ENCODE measurements at regions not wholly inside any gene's neighbourhood (a gene's known extent, or its start where the extent isn't known, plus 50 kb on each side); places are given as distances from the start of the nearest gene placed in this dataset.

DNA sequence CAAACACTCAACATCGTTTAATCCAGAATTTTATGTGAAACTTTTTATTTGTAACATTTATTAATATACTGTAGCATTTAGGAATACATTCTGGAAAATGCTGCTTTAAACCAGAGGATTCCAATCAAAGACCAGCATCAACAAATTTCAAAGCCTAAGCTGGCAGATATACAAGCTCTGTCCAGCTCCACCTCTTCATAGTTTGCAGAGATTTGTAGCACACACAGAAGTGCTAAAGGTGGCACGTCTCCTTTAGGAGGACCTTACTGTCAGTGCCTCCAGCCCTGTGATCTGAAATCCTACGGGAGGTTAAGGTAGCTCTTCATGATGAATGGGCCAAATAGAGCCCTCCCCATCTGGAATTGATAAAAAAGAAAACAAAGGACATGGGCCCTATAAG is 329.7 kb upstream of the NECTIN3 start:
- no peaks in the 10 kb centered on the region for H3K4me1 ChIP-seq (ENCODE audit: insufficient read depth, low read length, poor library complexity, severe bottlenecking)
- no peak overlapping the region for H3K4me3 ChIP-seq (ENCODE audit: low read depth, low read length, poor library complexity, severe bottlenecking)
- no peak for TF ChIP-seq EZH2phosphoT487 (IDR thresholded peaks at IDR 0.05; ENCODE audit: borderline replicate concordance, low read depth, low read length)
- TF ChIP-seq, protein P1, sequence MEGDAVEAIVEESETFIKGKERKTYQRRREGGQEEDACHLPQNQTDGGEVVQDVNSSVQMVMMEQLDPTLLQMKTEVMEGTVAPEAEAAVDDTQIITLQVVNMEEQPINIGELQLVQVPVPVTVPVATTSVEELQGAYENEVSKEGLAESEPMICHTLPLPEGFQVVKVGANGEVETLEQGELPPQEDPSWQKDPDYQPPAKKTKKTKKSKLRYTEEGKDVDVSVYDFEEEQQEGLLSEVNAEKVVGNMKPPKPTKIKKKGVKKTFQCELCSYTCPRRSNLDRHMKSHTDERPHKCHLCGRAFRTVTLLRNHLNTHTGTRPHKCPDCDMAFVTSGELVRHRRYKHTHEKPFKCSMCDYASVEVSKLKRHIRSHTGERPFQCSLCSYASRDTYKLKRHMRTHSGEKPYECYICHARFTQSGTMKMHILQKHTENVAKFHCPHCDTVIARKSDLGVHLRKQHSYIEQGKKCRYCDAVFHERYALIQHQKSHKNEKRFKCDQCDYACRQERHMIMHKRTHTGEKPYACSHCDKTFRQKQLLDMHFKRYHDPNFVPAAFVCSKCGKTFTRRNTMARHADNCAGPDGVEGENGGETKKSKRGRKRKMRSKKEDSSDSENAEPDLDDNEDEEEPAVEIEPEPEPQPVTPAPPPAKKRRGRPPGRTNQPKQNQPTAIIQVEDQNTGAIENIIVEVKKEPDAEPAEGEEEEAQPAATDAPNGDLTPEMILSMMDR (conservative IDR thresholded peaks at IDR 0.05; ENCODE audit: low read length) = no peak
- H3K79me2 ChIP-seq (ENCODE audit: insufficient read depth, low read depth, low read length) = no peaks in the 10 kb centered on the region
- H4K20me1 ChIP-seq (ENCODE audit: insufficient read depth, low read length) = no peaks in the 10 kb centered on the region
- CTCF ChIA-PET (ENCODE audit: unreplicated experiment) = no interaction called here
- H3K36me3 ChIP-seq (ENCODE audit: insufficient read depth, low read length) = no peaks in the 10 kb centered on the region
- H3K9me2 ChIP-seq (ENCODE audit: insufficient read depth, low read length) = no peaks in the 10 kb centered on the region
- no peak overlapping the region for H2AFZ ChIP-seq (ENCODE audit: low read length)
- no peak overlapping the region for H3K4me2 ChIP-seq (ENCODE audit: low read length)
- H3K27ac ChIP-seq (ENCODE audit: low read depth, low read length, poor library complexity, severe bottlenecking) = no peak overlapping the region
- intact Hi-C loops (cut with micrococcal nuclease; ENCODE audit: unreplicated experiment) = no loop called here
- no TSS peak for BruUV-seq (replicated peaks)
- no peaks in the 10 kb centered on the region for H3K9me3 ChIP-seq (ENCODE audit: low read length)
- DNase-seq (ENCODE audit: low spot score) = no peak
- POLR2A ChIA-PET = interaction anchor here (0.5 kb wide), 1 partner anchor 521 kb away, joined by 3 read pairs; no protein-coding TSS in a partner anchor

DNA sequence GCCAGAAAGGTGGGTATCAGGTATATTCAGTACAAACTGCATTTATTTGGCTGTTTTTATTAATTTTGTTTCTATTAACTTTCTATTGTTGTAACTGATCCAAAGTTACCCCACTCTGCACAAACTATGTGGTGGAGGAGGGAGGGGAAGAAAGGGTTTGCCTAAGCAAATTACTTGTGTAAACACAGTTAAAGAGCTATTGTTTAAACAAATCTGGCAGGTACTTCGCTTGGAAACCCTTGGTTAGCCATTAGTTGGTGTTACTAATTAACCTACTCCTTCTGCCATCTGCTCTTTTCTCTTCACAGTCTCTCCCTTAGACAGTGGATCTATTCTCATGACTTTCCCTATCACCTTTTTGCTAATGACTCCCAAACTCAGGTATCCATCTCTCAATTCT is 328.4 kb upstream of the NECTIN3 start:
- no peaks in the 10 kb centered on the region for H3K9me2 ChIP-seq (ENCODE audit: insufficient read depth, low read length)
- no peaks in the 10 kb centered on the region for H4K20me1 ChIP-seq (ENCODE audit: insufficient read depth, low read length)
- H3K36me3 ChIP-seq (ENCODE audit: insufficient read depth, low read length) = no peaks in the 10 kb centered on the region
- no TSS peak for BruUV-seq (replicated peaks)
- no peak for TF ChIP-seq EZH2phosphoT487 (IDR thresholded peaks at IDR 0.05; ENCODE audit: borderline replicate concordance, low read depth, low read length)
- TF ChIP-seq, protein P1 (conservative IDR thresholded peaks at IDR 0.05; ENCODE audit: low read length) = no peak
- ChIA-PET CTCF (ENCODE audit: unreplicated experiment) (no interaction called here), POLR2A (interaction anchor here (1.5 to 1.6 kb wide), 3 partner anchors 12 to 22 kb away, joined by 3 read pairs; no protein-coding TSS in a partner anchor)
- H3K4me2 ChIP-seq (ENCODE audit: low read length) = no peak overlapping the region
- no peak overlapping the region for H2AFZ ChIP-seq (ENCODE audit: low read length)
- no peak overlapping the region for H3K4me3 ChIP-seq (ENCODE audit: low read depth, low read length, poor library complexity, severe bottlenecking)
- H3K4me1 ChIP-seq (ENCODE audit: insufficient read depth, low read length, poor library complexity, severe bottlenecking) = no peaks in the 10 kb centered on the region
- intact Hi-C loops (cut with micrococcal nuclease; ENCODE audit: unreplicated experiment) = no loop called here
- H3K9me3 ChIP-seq (ENCODE audit: low read length) = no peaks in the 10 kb centered on the region
- H3K27ac ChIP-seq (ENCODE audit: low read depth, low read length, poor library complexity, severe bottlenecking) = no peak overlapping the region
- no peak for DNase-seq (ENCODE audit: low spot score)
- no peaks in the 10 kb centered on the region for H3K79me2 ChIP-seq (ENCODE audit: insufficient read depth, low read depth, low read length)

DNA sequence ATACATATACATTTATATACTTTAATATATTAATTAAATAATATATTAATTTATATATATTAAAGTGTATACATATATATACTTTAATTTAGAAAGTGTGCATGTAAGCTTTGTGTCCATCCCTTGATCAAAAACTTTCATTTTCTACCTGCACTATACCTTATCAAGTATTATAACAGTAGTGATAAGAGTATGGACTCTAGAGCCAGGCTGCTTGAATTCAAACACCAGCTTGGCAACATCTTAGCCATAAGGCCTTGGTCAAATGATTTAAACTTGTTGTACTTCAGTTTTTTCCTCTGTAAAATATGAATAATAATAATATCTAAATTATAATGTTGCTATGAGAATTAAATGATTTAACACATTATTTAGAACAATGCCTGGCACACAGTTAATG is 327.6 kb upstream of the NECTIN3 start:
- BruUV-seq (replicated peaks) = no TSS peak
- CTCF ChIA-PET (ENCODE audit: unreplicated experiment) = no interaction called here

More for the DNA sequence above, 327.6 kb upstream of the NECTIN3 start:
- Histone ChIP-seq H3K79me2 (ENCODE audit: insufficient read depth, low read depth, low read length) (no peaks in the 10 kb centered on the region), H3K9me3 (ENCODE audit: low read length) (no peaks in the 10 kb centered on the region), H3K9me2 (ENCODE audit: insufficient read depth, low read length) (no peaks in the 10 kb centered on the region), H2AFZ (ENCODE audit: low read length) (no peak overlapping the region), H3K4me3 (ENCODE audit: low read depth, low read length, poor library complexity, severe bottlenecking) (no peak overlapping the region), H3K27ac (ENCODE audit: low read depth, low read length, poor library complexity, severe bottlenecking) (no peak overlapping the region), H3K4me1 (ENCODE audit: insufficient read depth, low read length, poor library complexity, severe bottlenecking) (no peaks in the 10 kb centered on the region), H3K4me2 (ENCODE audit: low read length) (no peak overlapping the region), H4K20me1 (ENCODE audit: insufficient read depth, low read length) (no peaks in the 10 kb centered on the region), H3K36me3 (ENCODE audit: insufficient read depth, low read length) (no peaks in the 10 kb centered on the region)
- POLR2A ChIA-PET = interaction anchor here (0.7 kb wide), 1 partner anchor 23 kb away, joined by 3 read pairs; no protein-coding TSS in a partner anchor
- no peak for DNase-seq (ENCODE audit: low spot score)
- intact Hi-C loops (cut with micrococcal nuclease; ENCODE audit: unreplicated experiment) = no loop called here
- no peak for TF ChIP-seq EZH2phosphoT487 (IDR thresholded peaks at IDR 0.05; ENCODE audit: borderline replicate concordance, low read depth, low read length)
- TF ChIP-seq, protein P1 (conservative IDR thresholded peaks at IDR 0.05; ENCODE audit: low read length) = no peak
